GM13977 (cell line): ENCODE measurements at regions not wholly inside any gene's neighbourhood (a gene's known extent, or its start where the extent isn't known, plus 50 kb on each side); places are given as distances from the start of the nearest gene placed in this dataset.

Source experiments
- DNase-seq: peaks from one replicate; pipeline ENCODE4 v3.0.0; 2012; ENCODE audit warnings: low spot score
- in situ Hi-C: fragments of 300-500 bp; cut with MboI; formaldehyde crosslinking; loops from one replicate; pipeline ENCODE4 v1.12.0; 2022; ENCODE audit warnings: low sequenced_read_pairs, low pct_unique_long_range_greater_than_20kb, mixed read lengths, inconsistent platforms; ENCODE audit not compliant: unreplicated experiment
- TF ChIP-seq, protein P1 (sequence below): IDR thresholded peaks from 2 replicates; pipeline ENCODE4 v1.5.1; 2012; ENCODE audit warnings: mild to moderate bottlenecking, control low read depth; ENCODE audit not compliant: insufficient read depth; ENCODE audit errors: extremely low read depth, missing control alignments

DNA sequence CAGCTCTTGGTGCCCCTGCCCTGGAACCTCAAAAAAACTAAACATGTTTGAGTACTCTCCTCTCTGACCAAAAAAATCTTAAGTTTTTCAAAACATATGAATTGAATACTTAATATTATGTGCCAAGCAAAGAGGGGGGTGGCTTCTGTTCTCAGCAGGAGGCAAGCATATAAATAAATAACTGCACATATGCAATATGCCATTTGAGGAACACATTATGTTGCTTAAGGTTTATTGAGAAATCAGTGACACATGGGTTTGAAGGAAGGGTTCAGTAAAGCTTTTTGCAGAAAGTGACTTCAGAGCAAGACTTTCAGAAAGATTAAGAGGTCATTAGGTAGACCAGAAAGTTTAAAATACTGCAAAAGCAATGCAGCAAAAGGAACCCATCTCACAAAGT, 429.2 kb downstream of the TDRD15 start:
- TF ChIP-seq, protein P1, sequence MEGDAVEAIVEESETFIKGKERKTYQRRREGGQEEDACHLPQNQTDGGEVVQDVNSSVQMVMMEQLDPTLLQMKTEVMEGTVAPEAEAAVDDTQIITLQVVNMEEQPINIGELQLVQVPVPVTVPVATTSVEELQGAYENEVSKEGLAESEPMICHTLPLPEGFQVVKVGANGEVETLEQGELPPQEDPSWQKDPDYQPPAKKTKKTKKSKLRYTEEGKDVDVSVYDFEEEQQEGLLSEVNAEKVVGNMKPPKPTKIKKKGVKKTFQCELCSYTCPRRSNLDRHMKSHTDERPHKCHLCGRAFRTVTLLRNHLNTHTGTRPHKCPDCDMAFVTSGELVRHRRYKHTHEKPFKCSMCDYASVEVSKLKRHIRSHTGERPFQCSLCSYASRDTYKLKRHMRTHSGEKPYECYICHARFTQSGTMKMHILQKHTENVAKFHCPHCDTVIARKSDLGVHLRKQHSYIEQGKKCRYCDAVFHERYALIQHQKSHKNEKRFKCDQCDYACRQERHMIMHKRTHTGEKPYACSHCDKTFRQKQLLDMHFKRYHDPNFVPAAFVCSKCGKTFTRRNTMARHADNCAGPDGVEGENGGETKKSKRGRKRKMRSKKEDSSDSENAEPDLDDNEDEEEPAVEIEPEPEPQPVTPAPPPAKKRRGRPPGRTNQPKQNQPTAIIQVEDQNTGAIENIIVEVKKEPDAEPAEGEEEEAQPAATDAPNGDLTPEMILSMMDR = no peak
- no peak for DNase-seq
- in situ Hi-C loops = no loop called here

DNA sequence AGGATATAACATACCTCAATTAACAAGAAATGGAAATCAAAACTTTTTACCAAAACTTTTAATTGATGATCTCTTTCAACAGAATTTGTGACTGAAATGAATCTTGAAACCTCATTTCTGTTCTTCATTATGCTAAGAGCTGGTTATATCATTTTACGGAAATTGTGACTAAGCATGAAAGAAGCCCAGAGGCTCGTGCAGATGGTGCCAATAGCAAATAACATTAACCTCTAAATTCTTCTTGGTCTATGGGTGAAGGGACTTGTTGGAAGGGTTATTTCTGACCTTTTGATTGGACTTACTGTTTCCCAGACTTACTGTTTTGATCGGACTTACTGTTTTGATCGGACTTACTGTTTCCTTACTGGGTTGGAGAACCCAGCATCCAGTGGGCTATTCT, 435.6 kb downstream of the TDRD15 start:
- in situ Hi-C loops = no loop called here
- TF ChIP-seq, protein P1 = no peak
- DNase-seq = no peak

DNA sequence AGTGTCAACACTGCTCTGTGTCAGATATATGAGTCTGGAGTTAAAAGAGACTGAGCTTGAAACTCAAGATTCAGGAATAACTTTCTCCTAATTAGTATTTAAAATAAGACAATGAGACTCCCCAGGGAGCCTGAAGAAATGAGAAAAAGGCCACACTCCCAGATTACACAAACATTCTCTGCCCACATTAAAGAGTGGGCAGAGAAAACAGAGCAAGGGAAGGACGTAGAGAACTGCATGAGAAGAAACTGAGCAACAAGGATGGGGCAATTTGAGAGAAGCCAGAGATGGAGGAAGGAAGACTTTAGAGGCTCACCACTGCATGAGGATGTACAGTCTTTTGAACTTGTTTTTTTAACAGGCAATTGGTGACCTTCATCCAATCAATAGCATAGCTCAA, 438.2 kb downstream of the TDRD15 start:
- in situ Hi-C loops = no loop called here
- TF ChIP-seq, protein P1 = no peak
- no peak for DNase-seq

DNA sequence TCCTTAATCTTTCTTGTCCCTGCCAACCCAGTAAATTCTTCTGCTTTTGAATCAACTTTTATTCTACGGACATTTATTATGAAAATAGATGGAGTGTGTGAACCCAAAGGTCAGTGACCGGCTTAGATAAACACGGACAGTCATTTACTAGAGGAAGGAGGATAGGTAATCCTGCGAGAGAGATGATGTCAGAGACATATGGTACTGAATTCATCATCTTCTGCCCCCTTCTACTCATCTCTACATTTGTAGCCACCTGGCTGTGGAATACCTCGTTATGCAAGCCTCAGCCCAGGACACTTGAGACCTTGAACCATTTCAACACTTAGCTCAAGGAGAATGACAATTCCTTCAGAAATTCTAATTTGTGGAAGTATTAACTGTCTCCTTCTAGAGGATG, 443.6 kb downstream of the TDRD15 start:
- TF ChIP-seq, protein P1 = no peak
- in situ Hi-C loops = no loop called here
- DNase-seq = no peak

DNA sequence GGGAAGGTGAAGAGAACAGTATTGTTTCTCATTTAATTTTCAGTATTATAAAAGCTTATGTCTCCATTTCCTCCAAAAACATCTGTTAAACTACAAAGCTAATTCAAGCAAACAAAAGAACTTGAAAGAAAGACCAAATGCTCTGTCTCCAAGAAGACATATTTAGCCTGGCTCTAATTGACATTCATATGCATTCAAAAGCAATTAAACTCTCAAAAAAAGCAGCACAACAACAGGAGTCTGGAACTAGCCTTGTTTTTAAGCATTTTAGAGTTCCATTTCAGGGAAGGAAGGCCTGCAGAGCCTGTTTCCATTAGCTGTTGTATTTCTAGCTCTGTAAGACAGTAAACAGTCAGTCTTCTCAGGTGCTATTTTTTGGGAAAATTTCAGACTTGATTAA, 447.9 kb downstream of the TDRD15 start:
- in situ Hi-C loops = no loop called here

DNA sequence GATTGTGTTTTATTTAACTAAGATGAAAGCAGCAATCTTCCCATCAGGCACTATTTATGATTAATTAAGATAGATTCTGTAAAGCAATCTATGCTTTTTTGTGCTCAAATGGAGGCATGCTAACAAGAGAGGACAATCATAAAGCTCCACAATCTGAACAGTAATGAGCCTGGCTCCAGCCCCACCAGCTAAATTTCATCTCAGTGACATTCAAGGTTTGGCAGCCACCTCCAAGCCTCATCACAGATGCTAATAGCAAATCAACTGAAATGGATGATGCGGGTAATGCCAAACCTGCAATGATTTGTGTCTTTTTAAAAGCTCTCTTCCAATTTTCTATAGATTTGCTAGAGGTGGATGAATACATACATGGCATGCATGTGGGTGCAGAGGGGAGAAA, 456.6 kb downstream of the TDRD15 start:
- TF ChIP-seq, protein P1 = no peak
- DNase-seq = no peak
- in situ Hi-C loops = no loop called here

More for the DNA sequence above, 447.9 kb downstream of the TDRD15 start:
- TF ChIP-seq, protein P1 = no peak
- DNase-seq = no peak

DNA sequence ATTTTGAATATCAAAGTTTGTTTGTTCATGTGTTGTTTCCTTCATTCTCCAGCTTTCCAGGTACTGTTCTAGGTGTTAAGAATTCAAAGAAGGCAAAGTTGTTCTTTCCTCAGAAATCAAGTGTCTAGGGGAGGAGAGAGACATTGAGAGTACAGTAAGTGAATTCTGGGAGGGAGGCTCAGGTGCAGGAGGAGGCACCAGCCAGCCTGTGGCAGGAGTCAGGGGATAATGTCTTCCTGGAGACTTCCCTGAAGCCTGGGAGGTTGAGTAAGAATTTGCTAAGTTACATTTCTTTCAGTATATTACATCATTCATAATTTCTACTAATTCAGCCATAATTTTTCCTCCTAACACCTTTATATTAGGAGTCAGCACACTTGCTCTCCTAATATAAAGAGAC, 462.1 kb downstream of the TDRD15 start:
- DNase-seq = no peak
- in situ Hi-C loops = no loop called here
- TF ChIP-seq, protein P1 = no peak
